MM.1S (cell line): ENCODE measurements at regions not wholly inside any gene's neighbourhood (a gene's known extent, or its start where the extent isn't known, plus 50 kb on each side); places are given as distances from the start of the nearest gene placed in this dataset.

Source experiments
- DNase-seq: peaks from one replicate; pipeline ENCODE4 v3.0.0-alpha.2; 2015
- H2AFZ ChIP-seq: fragments of 300-600 bp; sonication (generic); 2 replicates; pipeline ENCODE4 v1.6.0; 2016; ENCODE audit warnings: antibody characterized with exemption, low read length
- H3F3A ChIP-seq: fragments of 300-600 bp; sonication (generic); 2 replicates; pipeline ENCODE4 v1.6.1; 2016; ENCODE audit warnings: mild to moderate bottlenecking, antibody characterized with exemption, low read length, moderate library complexity, mixed read lengths; ENCODE audit not compliant: insufficient read depth
- H3K27ac ChIP-seq: fragments of 300-600 bp; sonication (generic); 2 replicates; pipeline ENCODE4 v1.5.1; 2016; ENCODE audit warnings: mild to moderate bottlenecking, low read length
- H3K27me3 ChIP-seq: fragments of 300-600 bp; sonication (generic); replicated peaks from 2 replicates; pipeline ENCODE4 v1.6.0; 2016; ENCODE audit warnings: low read length; ENCODE audit not compliant: insufficient read depth
- H3K36me3 ChIP-seq: fragments of 300-600 bp; sonication (generic); replicated peaks from 2 replicates; pipeline ENCODE4 v1.6.1; 2016; ENCODE audit warnings: mild to moderate bottlenecking, low read length, mixed read lengths; ENCODE audit not compliant: insufficient read depth
- H3K4me1 ChIP-seq: fragments of 300-600 bp; sonication (generic); 2 replicates; pipeline ENCODE4 v1.6.1; 2016; ENCODE audit warnings: low read length, mixed read lengths
- H3K4me2 ChIP-seq: fragments of 300-600 bp; sonication (generic); 2 replicates; pipeline ENCODE4 v1.6.0; 2016; ENCODE audit warnings: low read depth, low read length
- H3K4me3 ChIP-seq: fragments of 300-600 bp; sonication (generic); 2 replicates; pipeline ENCODE4 v1.5.1; 2016; ENCODE audit warnings: low read length, mixed read lengths
- H3K79me2 ChIP-seq: fragments of 300-600 bp; sonication (generic); 2 replicates; pipeline ENCODE4 v1.6.1; 2016; ENCODE audit warnings: mixed run types, low read length, mixed read lengths
- H3K9ac ChIP-seq: fragments of 300-600 bp; sonication (generic); 2 replicates; pipeline ENCODE4 v1.6.1; 2016; ENCODE audit warnings: low read length, mixed read lengths
- H3K9me2 ChIP-seq: fragments of 300-600 bp; sonication (generic); replicated peaks from 2 replicates; pipeline ENCODE4 v1.6.1; 2016; ENCODE audit warnings: mild to moderate bottlenecking, low read length, mixed read lengths; ENCODE audit not compliant: insufficient read depth
- H3K9me3 ChIP-seq: fragments of 300-600 bp; sonication (generic); replicated peaks from 2 replicates; pipeline ENCODE4 v1.6.1; 2016; ENCODE audit warnings: mild to moderate bottlenecking, low read length, mixed read lengths; ENCODE audit not compliant: insufficient read depth
- H4K20me1 ChIP-seq: fragments of 300-600 bp; sonication (generic); 2 replicates; pipeline ENCODE4 v1.6.1; 2016; ENCODE audit warnings: mild to moderate bottlenecking, low read length, moderate library complexity, mixed read lengths; ENCODE audit not compliant: insufficient read depth
- EZH2 ChIP-seq: fragments of 300-600 bp; sonication (generic); optimal IDR thresholded peaks from 2 replicates; pipeline ENCODE3; 2017; ENCODE audit warnings: low read depth, mild to moderate bottlenecking, antibody characterized with exemption, low read length, mixed read lengths
- EZH2phosphoT487 ChIP-seq: fragments of 300-600 bp; sonication (generic); IDR thresholded peaks from 2 replicates; pipeline ENCODE4 v1.6.1; 2018; ENCODE audit warnings: antibody characterized with exemption, low read length
- TF ChIP-seq, protein P1 (sequence below): fragments of 300-600 bp; sonication (generic); IDR thresholded peaks from 2 replicates; pipeline ENCODE4 v1.5.1; 2016; ENCODE audit warnings: antibody characterized with exemption, low read length, mixed read lengths

GRCh38 chr3:166462891-166463470, 625.8 kb upstream of the BCHE start:
- Histone ChIP-seq H4K20me1 (no peaks in the 10 kb centered on the region), H3K4me2 (no peak overlapping the region), H3K9me3 (no peaks in the 10 kb centered on the region), H3K4me3 (no peak overlapping the region), H3K27ac (no peak overlapping the region), H3K4me1 (no peaks in the 10 kb centered on the region), H2AFZ (no peak overlapping the region), H3F3A (no peaks in the 10 kb centered on the region), H3K9me2 (no peaks in the 10 kb centered on the region), H3K79me2 (no peaks in the 10 kb centered on the region), H3K27me3 (no peaks in the 10 kb centered on the region), H3K36me3 (no peaks in the 10 kb centered on the region), H3K9ac (no peak overlapping the region)
- DNase-seq, result no peak
- TF ChIP-seq EZH2phosphoT487, result no peak
- TF ChIP-seq EZH2, result no peak
- TF ChIP-seq, protein P1, sequence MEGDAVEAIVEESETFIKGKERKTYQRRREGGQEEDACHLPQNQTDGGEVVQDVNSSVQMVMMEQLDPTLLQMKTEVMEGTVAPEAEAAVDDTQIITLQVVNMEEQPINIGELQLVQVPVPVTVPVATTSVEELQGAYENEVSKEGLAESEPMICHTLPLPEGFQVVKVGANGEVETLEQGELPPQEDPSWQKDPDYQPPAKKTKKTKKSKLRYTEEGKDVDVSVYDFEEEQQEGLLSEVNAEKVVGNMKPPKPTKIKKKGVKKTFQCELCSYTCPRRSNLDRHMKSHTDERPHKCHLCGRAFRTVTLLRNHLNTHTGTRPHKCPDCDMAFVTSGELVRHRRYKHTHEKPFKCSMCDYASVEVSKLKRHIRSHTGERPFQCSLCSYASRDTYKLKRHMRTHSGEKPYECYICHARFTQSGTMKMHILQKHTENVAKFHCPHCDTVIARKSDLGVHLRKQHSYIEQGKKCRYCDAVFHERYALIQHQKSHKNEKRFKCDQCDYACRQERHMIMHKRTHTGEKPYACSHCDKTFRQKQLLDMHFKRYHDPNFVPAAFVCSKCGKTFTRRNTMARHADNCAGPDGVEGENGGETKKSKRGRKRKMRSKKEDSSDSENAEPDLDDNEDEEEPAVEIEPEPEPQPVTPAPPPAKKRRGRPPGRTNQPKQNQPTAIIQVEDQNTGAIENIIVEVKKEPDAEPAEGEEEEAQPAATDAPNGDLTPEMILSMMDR, result no peak

DNA sequence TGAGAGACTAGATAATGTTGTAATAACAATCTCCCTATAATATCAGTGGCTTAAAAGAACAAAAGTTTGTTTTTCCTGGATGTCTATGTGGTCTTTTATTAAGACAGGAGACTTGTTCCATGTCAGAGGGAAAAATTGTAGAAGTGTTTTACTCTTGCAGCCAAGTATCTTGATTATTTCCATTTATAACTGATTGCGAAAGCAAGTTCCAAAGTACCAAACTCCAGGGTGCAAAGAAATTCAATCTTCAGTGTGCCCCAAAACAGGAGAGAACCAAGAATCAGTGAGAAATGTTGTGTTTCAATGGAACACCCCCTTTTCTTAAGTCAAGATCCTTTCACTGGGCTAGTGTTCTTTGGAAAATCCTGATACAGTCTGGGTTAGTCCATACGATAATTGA, 624.4 kb upstream of the BCHE start:
- no peaks in the 10 kb centered on the region for H4K20me1 ChIP-seq
- TF ChIP-seq EZH2phosphoT487 (no peak), EZH2 (no peak)
- TF ChIP-seq, protein P1, result no peak
- H3F3A ChIP-seq, result no peaks in the 10 kb centered on the region

GRCh38 chr3:166457382-166457781, 620.2 kb upstream of the BCHE start:
- Histone ChIP-seq H4K20me1 (no peaks in the 10 kb centered on the region), H3K27ac (no peak overlapping the region), H3K36me3 (no peaks in the 10 kb centered on the region), H2AFZ (no peak overlapping the region), H3K4me2 (no peak overlapping the region), H3K4me3 (no peak overlapping the region), H3K9me3 (no peaks in the 10 kb centered on the region), H3K4me1 (no peaks in the 10 kb centered on the region), H3F3A (no peaks in the 10 kb centered on the region), H3K9ac (no peak overlapping the region), H3K79me2 (no peaks in the 10 kb centered on the region), H3K9me2 (no peaks in the 10 kb centered on the region), H3K27me3 (no peaks in the 10 kb centered on the region)
- DNase-seq, result no peak
- TF ChIP-seq, protein P1, result no peak
- TF ChIP-seq EZH2phosphoT487 (no peak), EZH2 (no peak)

More for the DNA sequence above, 624.4 kb upstream of the BCHE start:
- Histone ChIP-seq H3K9ac (no peak overlapping the region), H3K79me2 (no peaks in the 10 kb centered on the region), H3K4me2 (no peak overlapping the region), H3K4me3 (no peak overlapping the region), H3K9me2 (no peaks in the 10 kb centered on the region), H3K27me3 (no peaks in the 10 kb centered on the region), H3K9me3 (no peaks in the 10 kb centered on the region), H3K27ac (no peak overlapping the region), H3K4me1 (no peaks in the 10 kb centered on the region), H3K36me3 (no peaks in the 10 kb centered on the region), H2AFZ (no peak overlapping the region)
- no peak for DNase-seq
